ENCODE measurements at regions not wholly inside any gene's neighbourhood (a gene's known extent, or its start where the extent isn't known, plus 50 kb on each side); places are given as distances from the start of the nearest gene placed in this dataset.
A peak's percentile ranks its signal among the peaks of the same experiment; 100 is the strongest.
"Not testable (repeated sequence)": the region's sequence is repeated elsewhere in the genome, so short reads cannot be mapped to it uniquely, and the experiment has no call there.

DNA sequence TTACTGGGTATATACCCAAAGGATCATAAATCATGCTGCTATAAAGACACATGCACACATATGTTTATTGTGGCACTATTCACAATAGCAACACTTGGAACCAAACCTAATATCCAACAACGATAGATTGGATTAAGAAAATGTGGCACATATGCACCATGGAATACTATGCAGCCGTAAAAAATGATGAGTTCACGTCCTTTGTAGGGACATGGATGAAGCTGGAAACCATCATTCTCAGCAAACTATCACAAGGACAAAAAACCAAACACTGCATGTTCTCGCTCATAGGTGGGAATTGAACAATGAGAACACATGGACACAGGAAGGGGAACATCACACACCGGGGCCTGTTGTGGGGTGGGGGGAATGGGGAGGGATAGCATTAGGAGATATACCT lies 744.0 kb downstream of the SH3BGRL start:
- H3K9me3 Mint-ChIP-seq; POLR2A ChIA-PET; H3K36me3 Mint-ChIP-seq; H3K4me1 Mint-ChIP-seq; DNase-seq; H3K36me3 ChIP-seq (ENCODE audit: insufficient read depth, low read length); H3K4me1 ChIP-seq (ENCODE audit: insufficient read depth, low read length); H3K4me3 ChIP-seq (ENCODE audit: low read length); H3K9me3 ChIP-seq (ENCODE audit: low read length); H3K4me3 Mint-ChIP-seq; H3K27me3 ChIP-seq (ENCODE audit: insufficient read depth, low read length, poor library complexity, severe bottlenecking); CTCF ChIA-PET; H3K27ac Mint-ChIP-seq; H3K27me3 Mint-ChIP-seq; H3K27ac ChIP-seq (ENCODE audit: low read depth, low read length): not testable (repeated sequence)

DNA sequence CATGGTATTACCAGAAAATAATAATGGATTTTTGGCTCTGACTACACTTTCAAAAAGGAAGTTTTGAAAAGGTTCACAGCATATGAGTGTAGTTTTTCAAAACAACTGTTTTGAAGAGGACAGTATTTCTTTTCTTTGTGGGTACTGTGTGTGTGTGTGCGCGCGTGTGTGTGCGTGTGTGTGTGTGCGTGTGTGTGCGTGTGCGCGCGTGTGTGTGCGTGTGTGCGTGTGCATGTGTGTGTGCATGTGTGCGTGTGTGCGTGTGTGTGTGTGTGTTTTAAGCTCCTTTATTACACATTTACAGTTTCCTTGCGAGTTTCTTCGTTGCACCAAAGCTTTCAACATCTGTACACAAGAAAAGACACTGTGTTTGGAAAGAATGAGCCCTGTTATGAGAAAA lies 755.4 kb downstream of the SH3BGRL start:
- CTCF ChIA-PET, result interaction anchor here (1.0 to 1.5 kb wide), 2 partner anchors 719 to 1678 kb away, joined by 3 to 7 read pairs; no protein-coding TSS in a partner anchor
- no peak for DNase-seq
- Mint-ChIP-seq H3K27ac (no peak overlapping the region), H3K9me3 (peaks cover 0 to 3% (median 0%) of the 10 kb centered on the region in 5 donors), H3K4me1 (no peaks in the 10 kb centered on the region), H3K36me3 (no peaks in the 10 kb centered on the region), H3K4me3 (no peak overlapping the region), H3K27me3 (peaks cover 0 to 1% of the 10 kb centered on the region in 2 donors)
- Histone ChIP-seq H3K27me3 (ENCODE audit: insufficient read depth, low read length, poor library complexity, severe bottlenecking) (no peaks in the 10 kb centered on the region), H3K9me3 (ENCODE audit: low read length) (no peaks in the 10 kb centered on the region), H3K4me1 (ENCODE audit: insufficient read depth, low read length) (no peaks in the 10 kb centered on the region), H3K4me3 (ENCODE audit: low read length) (no peak overlapping the region), H3K27ac (ENCODE audit: low read depth, low read length) (no peak overlapping the region), H3K36me3 (ENCODE audit: insufficient read depth, low read length) (no peaks in the 10 kb centered on the region)
- POLR2A ChIA-PET, result no interaction called here

DNA sequence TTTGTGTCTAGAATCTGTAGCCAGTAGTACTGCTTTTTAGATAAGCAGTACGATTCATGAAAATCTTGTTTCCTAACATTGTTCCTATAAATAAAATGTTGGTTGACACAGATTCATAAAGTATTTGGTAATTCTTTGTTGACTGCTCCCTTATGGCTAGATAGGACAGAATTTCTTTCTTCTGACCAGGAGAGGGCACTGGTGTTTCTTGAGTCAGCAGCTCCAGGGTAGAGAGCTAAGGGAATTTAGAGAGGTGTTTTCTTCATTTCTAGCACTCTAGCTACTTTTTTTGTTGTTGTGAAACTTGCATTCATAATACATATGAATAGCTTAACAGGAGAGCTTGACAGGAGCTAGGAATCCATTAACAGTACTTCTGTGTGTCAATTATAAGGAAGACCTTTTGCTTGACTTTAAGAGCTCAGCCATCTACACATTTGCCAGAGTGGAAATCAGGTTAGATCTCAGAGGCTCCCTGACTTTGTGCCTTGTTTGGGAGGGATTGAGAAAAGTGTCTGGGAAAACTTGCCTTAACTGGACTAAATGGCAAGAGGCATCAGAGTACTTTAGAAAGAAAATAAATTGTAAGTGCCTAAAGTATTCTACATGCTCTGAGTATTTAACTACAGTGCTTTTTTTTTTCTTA lies 756.1 kb downstream of the SH3BGRL start:
- H3K9me3 Mint-ChIP-seq, result peaks cover 0 to 3% (median 0%) of the 10 kb centered on the region in 5 donors
- DNase-seq, result peak in 1 of 5 donors; percentile 17
- H3K4me1 Mint-ChIP-seq, result no peaks in the 10 kb centered on the region
- Histone ChIP-seq H3K9me3 (ENCODE audit: low read length) (no peaks in the 10 kb centered on the region), H3K27ac (ENCODE audit: low read depth, low read length) (no peak overlapping the region), H3K27me3 (ENCODE audit: insufficient read depth, low read length, poor library complexity, severe bottlenecking) (no peaks in the 10 kb centered on the region), H3K36me3 (ENCODE audit: insufficient read depth, low read length) (no peaks in the 10 kb centered on the region), H3K4me3 (ENCODE audit: low read length) (no peak overlapping the region), H3K4me1 (ENCODE audit: insufficient read depth, low read length) (no peaks in the 10 kb centered on the region)
- H3K4me3 Mint-ChIP-seq, result no peak overlapping the region
- ChIA-PET POLR2A (no interaction called here), CTCF (interaction anchor here (1.0 to 1.5 kb wide), 2 partner anchors 718 to 1677 kb away, joined by 3 to 7 read pairs; no protein-coding TSS in a partner anchor)
- H3K27me3 Mint-ChIP-seq, result peaks cover 0 to 1% of the 10 kb centered on the region in 2 donors
- H3K27ac Mint-ChIP-seq, result no peak overlapping the region
- H3K36me3 Mint-ChIP-seq, result no peaks in the 10 kb centered on the region

DNA sequence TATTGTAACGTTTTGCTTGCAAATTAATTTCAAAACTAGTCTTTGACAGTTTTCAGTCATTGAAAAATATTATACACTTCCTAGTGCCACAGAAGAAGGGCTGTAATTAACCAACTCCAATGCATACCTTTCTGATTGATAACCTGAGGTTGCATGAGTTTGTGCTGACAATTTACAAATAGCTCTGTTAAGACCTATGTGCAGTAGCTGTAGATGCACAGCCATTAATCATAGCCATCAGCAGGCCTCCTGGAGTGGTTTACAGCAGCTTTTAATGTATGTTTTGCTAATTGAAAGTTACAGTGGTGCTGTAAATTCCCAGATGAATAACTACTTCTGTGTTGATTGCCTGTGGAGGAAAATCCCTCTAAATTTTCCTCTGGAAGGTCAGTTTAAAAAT lies 758.1 kb downstream of the SH3BGRL start:
- Mint-ChIP-seq H3K27ac (no peak overlapping the region), H3K36me3 (no peaks in the 10 kb centered on the region), H3K9me3 (peaks cover 0 to 4% (median 0%) of the 10 kb centered on the region in 5 donors), H3K27me3 (peaks cover 0 to 1% of the 10 kb centered on the region in 2 donors), H3K4me1 (no peaks in the 10 kb centered on the region), H3K4me3 (no peak overlapping the region)
- ChIA-PET POLR2A (no interaction called here), CTCF (no interaction called here)
- H3K36me3 ChIP-seq (ENCODE audit: insufficient read depth, low read length), result no peaks in the 10 kb centered on the region
- no peak overlapping the region for H3K27ac ChIP-seq (ENCODE audit: low read depth, low read length)
- no peaks in the 10 kb centered on the region for H3K4me1 ChIP-seq (ENCODE audit: insufficient read depth, low read length)
- H3K9me3 ChIP-seq (ENCODE audit: low read length), result no peaks in the 10 kb centered on the region
- no peak overlapping the region for H3K4me3 ChIP-seq (ENCODE audit: low read length)
- DNase-seq, result no peak
- H3K27me3 ChIP-seq (ENCODE audit: insufficient read depth, low read length, poor library complexity, severe bottlenecking), result no peaks in the 10 kb centered on the region

DNA sequence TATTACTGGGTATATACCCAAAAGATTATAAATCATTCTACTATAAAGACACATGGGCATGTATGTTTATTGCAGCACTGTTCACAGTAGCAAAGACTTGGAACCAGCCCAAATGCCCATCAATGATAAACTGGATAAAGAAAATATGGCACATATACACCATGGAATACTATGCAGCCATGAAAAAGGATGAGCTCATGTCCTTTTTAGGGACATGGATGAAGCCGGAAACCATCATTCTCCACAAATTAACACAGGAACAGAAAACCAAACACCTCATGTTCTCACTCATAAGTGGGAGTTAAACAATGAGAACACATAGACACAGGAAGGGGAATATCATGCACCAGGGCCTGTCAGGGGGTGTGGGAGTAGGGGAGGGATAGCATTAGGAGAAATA lies 772.5 kb downstream of the SH3BGRL start:
- H3K36me3 Mint-ChIP-seq; H3K4me1 ChIP-seq (ENCODE audit: insufficient read depth, low read length); H3K27ac Mint-ChIP-seq; H3K27ac ChIP-seq (ENCODE audit: low read depth, low read length); H3K9me3 ChIP-seq (ENCODE audit: low read length); DNase-seq; POLR2A ChIA-PET; H3K36me3 ChIP-seq (ENCODE audit: insufficient read depth, low read length); H3K4me3 ChIP-seq (ENCODE audit: low read length); H3K27me3 Mint-ChIP-seq; H3K9me3 Mint-ChIP-seq; CTCF ChIA-PET; H3K4me3 Mint-ChIP-seq; H3K27me3 ChIP-seq (ENCODE audit: insufficient read depth, low read length, poor library complexity, severe bottlenecking); H3K4me1 Mint-ChIP-seq: not testable (repeated sequence)

DNA sequence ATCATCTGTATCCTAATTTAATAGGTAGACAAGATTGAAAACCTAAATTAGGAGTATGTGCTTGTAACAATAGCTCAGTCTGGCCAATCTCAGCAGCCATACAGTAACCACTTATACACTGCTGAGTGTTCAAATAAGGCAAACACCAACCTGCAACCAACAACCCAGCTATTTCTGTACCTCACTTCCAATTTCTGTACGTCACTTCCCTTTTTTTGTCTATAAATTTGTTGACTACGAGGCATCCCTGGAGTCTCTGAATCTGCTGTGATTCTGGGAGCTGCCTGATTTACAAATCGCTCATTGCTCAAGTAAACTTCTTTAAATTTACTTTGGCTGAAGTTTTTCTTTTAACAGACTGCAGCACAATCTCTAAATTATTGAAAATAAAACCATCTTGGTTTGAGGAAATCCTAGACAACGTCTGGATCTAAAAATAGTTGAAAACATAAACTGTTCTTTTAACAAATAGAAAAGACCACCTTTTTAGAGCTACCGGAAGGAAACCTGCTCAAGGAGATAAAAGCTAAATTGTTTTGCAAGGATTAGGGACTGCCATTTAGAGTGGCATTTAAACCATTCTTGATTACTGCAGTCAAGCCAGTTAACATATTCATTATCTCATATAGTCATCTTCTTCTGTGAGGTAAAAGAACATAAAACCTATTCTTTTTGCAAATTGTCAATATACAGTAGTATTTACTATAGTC lies 778.1 kb downstream of the SH3BGRL start:
- Mint-ChIP-seq H3K27me3 (no peaks in the 10 kb centered on the region), H3K4me3 (no peak overlapping the region), H3K4me1 (no peaks in the 10 kb centered on the region), H3K36me3 (no peaks in the 10 kb centered on the region), H3K9me3 (peaks cover 0 to under 1% (median 0%) of the 10 kb centered on the region in 5 donors), H3K27ac (no peak overlapping the region)
- ChIA-PET CTCF (no interaction called here), POLR2A (no interaction called here)
- H3K27me3 ChIP-seq (ENCODE audit: insufficient read depth, low read length, poor library complexity, severe bottlenecking), result no peaks in the 10 kb centered on the region
- no peak overlapping the region for H3K4me3 ChIP-seq (ENCODE audit: low read length)
- no peak overlapping the region for H3K27ac ChIP-seq (ENCODE audit: low read depth, low read length)
- no peaks in the 10 kb centered on the region for H3K4me1 ChIP-seq (ENCODE audit: insufficient read depth, low read length)
- H3K36me3 ChIP-seq (ENCODE audit: insufficient read depth, low read length), result no peaks in the 10 kb centered on the region
- no peak for DNase-seq
- no peaks in the 10 kb centered on the region for H3K9me3 ChIP-seq (ENCODE audit: low read length)

DNA sequence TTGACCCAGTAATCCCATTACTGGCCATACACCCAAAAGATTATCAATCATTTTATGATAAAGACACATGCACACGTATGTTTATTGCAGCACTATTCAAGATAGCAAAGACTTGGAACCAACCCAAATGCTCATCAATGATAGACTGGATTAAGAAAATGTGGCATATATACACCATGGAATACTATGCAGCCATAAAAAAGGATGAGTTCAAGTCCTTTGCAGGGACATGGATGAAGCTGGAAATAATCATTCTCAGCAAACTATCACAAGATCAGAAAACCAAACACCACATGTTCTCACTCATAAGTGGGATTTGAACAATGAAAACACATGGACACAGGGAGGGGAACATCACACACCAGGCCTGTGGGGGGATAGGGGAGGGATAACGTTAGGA lies 785.3 kb downstream of the SH3BGRL start:
- H3K27me3 ChIP-seq (ENCODE audit: insufficient read depth, low read length, poor library complexity, severe bottlenecking); H3K9me3 ChIP-seq (ENCODE audit: low read length); H3K36me3 ChIP-seq (ENCODE audit: insufficient read depth, low read length); H3K27ac ChIP-seq (ENCODE audit: low read depth, low read length); CTCF ChIA-PET; H3K4me1 ChIP-seq (ENCODE audit: insufficient read depth, low read length); H3K36me3 Mint-ChIP-seq; H3K4me3 Mint-ChIP-seq; H3K4me3 ChIP-seq (ENCODE audit: low read length); DNase-seq; H3K27ac Mint-ChIP-seq; POLR2A ChIA-PET; H3K9me3 Mint-ChIP-seq; H3K4me1 Mint-ChIP-seq; H3K27me3 Mint-ChIP-seq: not testable (repeated sequence)

DNA sequence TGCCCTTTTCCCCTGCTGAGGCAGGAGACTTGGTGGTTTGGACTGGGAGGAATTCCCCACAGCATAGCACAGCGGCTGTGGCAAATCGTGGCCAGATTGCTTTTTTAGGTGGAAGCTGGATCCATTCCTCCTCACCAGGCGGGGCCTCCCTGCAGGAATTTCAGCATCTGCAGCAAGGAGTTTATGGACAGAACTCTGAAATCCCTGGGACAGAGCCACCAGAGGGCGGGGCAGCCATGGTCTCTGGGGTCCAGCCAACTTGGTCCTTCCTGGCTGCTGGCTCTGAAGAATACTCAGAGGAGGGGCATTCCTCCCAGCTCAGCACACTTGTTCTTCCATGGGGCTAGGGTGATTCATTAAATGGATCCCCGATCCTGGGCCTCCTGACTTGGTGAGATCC lies 794.3 kb downstream of the SH3BGRL start:
- Histone ChIP-seq H3K4me3 (ENCODE audit: low read length) (no peak overlapping the region), H3K27me3 (ENCODE audit: insufficient read depth, low read length, poor library complexity, severe bottlenecking) (no peaks in the 10 kb centered on the region), H3K9me3 (ENCODE audit: low read length) (no peaks in the 10 kb centered on the region), H3K4me1 (ENCODE audit: insufficient read depth, low read length) (no peaks in the 10 kb centered on the region), H3K27ac (ENCODE audit: low read depth, low read length) (no peak overlapping the region), H3K36me3 (ENCODE audit: insufficient read depth, low read length) (no peaks in the 10 kb centered on the region)
- Mint-ChIP-seq H3K4me3 (no peak overlapping the region), H3K27me3 (peaks cover 0 to 3% of the 10 kb centered on the region in 2 donors), H3K9me3 (peaks cover 0 to 18% (median 10%) of the 10 kb centered on the region in 5 donors), H3K4me1 (no peaks in the 10 kb centered on the region), H3K27ac (no peak overlapping the region), H3K36me3 (peaks cover 0 to 4% (median 0%) of the 10 kb centered on the region in 3 donors)
- CTCF ChIA-PET, result no interaction called here
- DNase-seq, result no peak
- POLR2A ChIA-PET, result no interaction called here
